ENCODE measurements at regions not wholly inside any gene's neighbourhood (a gene's known extent, or its start where the extent isn't known, plus 50 kb on each side); places are given as distances from the start of the nearest gene placed in this dataset.

GRCh38 chr11:37642296-37642695, 1044.3 kb upstream of the RAG2 start:
- no peak overlapping the region for H3K27ac ChIP-seq (ENCODE audit: extremely low read length, insufficient read depth, low read length)
- peaks cover 23% of the 10 kb centered on the region for H3K9me3 ChIP-seq (ENCODE audit: low read length)
- H3K4me2 ChIP-seq (ENCODE audit: low read depth, low read length), result no peak overlapping the region
- CTCF ChIA-PET (ENCODE audit: low intra/inter-chr PET ratio, low total read pairs), result no interaction called here
- POLR2A ChIA-PET, result no interaction called here
- DNase-seq (ENCODE audit: low spot score) (no peak), ATAC-seq (no peak), FAIRE-seq (no peak)
- in situ Hi-C loops (cut with HindIII; ENCODE audit: extremely low pct_ligation_motif_present, low pct_unique_long_range_greater_than_20kb), result no loop called here
- no peaks in the 10 kb centered on the region for H4K20me1 ChIP-seq (ENCODE audit: insufficient read depth, low read length)
- H3K4me3 ChIP-seq (replicated peaks in 1 of 3; ENCODE audit: insufficient read depth in 1 of 3, low read depth in 2 of 3, low read length in 3 of 3), result no peak overlapping the region
- H3K4me1 ChIP-seq (ENCODE audit: insufficient read depth, low read length), result no peaks in the 10 kb centered on the region
- no peaks in the 10 kb centered on the region for H3K27me3 ChIP-seq (ENCODE audit: control insufficient read depth in 1 of 2, insufficient read depth in 2 of 2, low read length in 2 of 2)
- H3K79me2 ChIP-seq (ENCODE audit: insufficient read depth, low read length), result no peaks in the 10 kb centered on the region
- 0% methylated on average over 2 of the region's 2 CpGs for WGBS (ENCODE audit: low lambda C conversion rate)
- no peak overlapping the region for H2AFZ ChIP-seq (ENCODE audit: low read length)
- intact Hi-C loops (cut with micrococcal nuclease; ENCODE audit: unreplicated experiment), result no loop called here
- TF ChIP-seq PHB2 (IDR thresholded peaks at IDR 0.05; ENCODE audit: partially characterized antibody), result no peak
- no TSS peak for BruUV-seq (replicated peaks)
- no peak overlapping the region for H3K9ac ChIP-seq (ENCODE audit: insufficient read depth, low read depth, low read length)
- no peaks in the 10 kb centered on the region for H3K36me3 ChIP-seq (replicated peaks in 1 of 2; ENCODE audit: control insufficient read depth in 1 of 2, insufficient read depth in 2 of 2, low read length in 2 of 2)

GRCh38 chr11:37632748-37633147, 1034.7 kb upstream of the RAG2 start:
- Histone ChIP-seq H3K4me1 (ENCODE audit: insufficient read depth, low read length) (no peaks in the 10 kb centered on the region), H2AFZ (ENCODE audit: low read length) (no peak overlapping the region), H3K36me3 (replicated peaks in 1 of 2; ENCODE audit: control insufficient read depth in 1 of 2, insufficient read depth in 2 of 2, low read length in 2 of 2) (no peaks in the 10 kb centered on the region), H3K79me2 (ENCODE audit: insufficient read depth, low read length) (no peaks in the 10 kb centered on the region), H4K20me1 (ENCODE audit: insufficient read depth, low read length) (no peaks in the 10 kb centered on the region), H3K4me3 (replicated peaks in 1 of 3; ENCODE audit: insufficient read depth in 1 of 3, low read depth in 2 of 3, low read length in 3 of 3) (no peak overlapping the region), H3K9me3 (ENCODE audit: low read length) (peaks cover 9% of the 10 kb centered on the region; the same call in 1 of the 2 replicates), H3K9ac (ENCODE audit: insufficient read depth, low read depth, low read length) (no peak overlapping the region), H3K4me2 (ENCODE audit: low read depth, low read length) (no peak overlapping the region), H3K27ac (ENCODE audit: extremely low read length, insufficient read depth, low read length) (no peak overlapping the region), H3K27me3 (ENCODE audit: control insufficient read depth in 1 of 2, insufficient read depth in 2 of 2, low read length in 2 of 2) (no peaks in the 10 kb centered on the region)
- no peak for ATAC-seq
- DNase-seq (ENCODE audit: low spot score), result no peak
- in situ Hi-C loops (cut with HindIII; ENCODE audit: extremely low pct_ligation_motif_present, low pct_unique_long_range_greater_than_20kb), result no loop called here
- intact Hi-C loops (cut with micrococcal nuclease; ENCODE audit: unreplicated experiment), result no loop called here
- no TSS peak for BruUV-seq (replicated peaks)
- ChIA-PET CTCF (ENCODE audit: low intra/inter-chr PET ratio, low total read pairs) (no interaction called here), POLR2A (no interaction called here)
- no peak for FAIRE-seq
- TF ChIP-seq ZBTB40 (IDR thresholded peaks at IDR 0.05) (no peak), ZBTB40 (CRISPR knock-in tag; IDR thresholded peaks at IDR 0.05) (no peak), FOXO4 (CRISPR knock-in tag; conservative IDR thresholded peaks at IDR 0.05) (no peak), SAP130 (CRISPR knock-in tag; IDR thresholded peaks at IDR 0.05; ENCODE audit: low read depth) (no peak)

Measured in HepG2 (cell line).